ENCODE measurements at regions not wholly inside any gene's neighbourhood (a gene's known extent, or its start where the extent isn't known, plus 50 kb on each side); places are given as distances from the start of the nearest gene placed in this dataset.

DNA sequence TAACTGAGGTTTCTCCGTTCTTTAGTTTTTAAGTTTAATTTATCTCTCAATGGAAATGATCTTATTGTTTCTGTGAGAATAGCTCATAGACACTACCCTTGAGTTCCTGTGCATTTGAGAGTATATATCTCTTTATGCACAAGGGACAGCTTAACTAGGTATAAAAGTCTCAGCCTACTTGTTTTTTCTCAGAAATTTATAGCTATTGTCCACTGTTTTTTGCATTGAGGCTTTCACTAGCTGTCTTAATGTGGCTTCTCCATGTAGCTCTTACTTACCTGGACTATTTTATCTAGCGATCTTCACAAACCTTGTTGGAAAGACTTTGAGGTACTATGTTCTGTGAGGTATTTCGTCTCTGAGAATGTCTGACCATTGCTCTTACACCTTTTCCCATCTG lies 153.9 kb upstream of the RTL1 start:
- TF ChIP-seq, protein P1, sequence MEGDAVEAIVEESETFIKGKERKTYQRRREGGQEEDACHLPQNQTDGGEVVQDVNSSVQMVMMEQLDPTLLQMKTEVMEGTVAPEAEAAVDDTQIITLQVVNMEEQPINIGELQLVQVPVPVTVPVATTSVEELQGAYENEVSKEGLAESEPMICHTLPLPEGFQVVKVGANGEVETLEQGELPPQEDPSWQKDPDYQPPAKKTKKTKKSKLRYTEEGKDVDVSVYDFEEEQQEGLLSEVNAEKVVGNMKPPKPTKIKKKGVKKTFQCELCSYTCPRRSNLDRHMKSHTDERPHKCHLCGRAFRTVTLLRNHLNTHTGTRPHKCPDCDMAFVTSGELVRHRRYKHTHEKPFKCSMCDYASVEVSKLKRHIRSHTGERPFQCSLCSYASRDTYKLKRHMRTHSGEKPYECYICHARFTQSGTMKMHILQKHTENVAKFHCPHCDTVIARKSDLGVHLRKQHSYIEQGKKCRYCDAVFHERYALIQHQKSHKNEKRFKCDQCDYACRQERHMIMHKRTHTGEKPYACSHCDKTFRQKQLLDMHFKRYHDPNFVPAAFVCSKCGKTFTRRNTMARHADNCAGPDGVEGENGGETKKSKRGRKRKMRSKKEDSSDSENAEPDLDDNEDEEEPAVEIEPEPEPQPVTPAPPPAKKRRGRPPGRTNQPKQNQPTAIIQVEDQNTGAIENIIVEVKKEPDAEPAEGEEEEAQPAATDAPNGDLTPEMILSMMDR (IDR thresholded peaks at IDR 0.05; ENCODE audit: low read depth, low read length), result no peak
- DNase-seq (ENCODE audit: extremely low read depth, low read depth), result no peak

DNA sequence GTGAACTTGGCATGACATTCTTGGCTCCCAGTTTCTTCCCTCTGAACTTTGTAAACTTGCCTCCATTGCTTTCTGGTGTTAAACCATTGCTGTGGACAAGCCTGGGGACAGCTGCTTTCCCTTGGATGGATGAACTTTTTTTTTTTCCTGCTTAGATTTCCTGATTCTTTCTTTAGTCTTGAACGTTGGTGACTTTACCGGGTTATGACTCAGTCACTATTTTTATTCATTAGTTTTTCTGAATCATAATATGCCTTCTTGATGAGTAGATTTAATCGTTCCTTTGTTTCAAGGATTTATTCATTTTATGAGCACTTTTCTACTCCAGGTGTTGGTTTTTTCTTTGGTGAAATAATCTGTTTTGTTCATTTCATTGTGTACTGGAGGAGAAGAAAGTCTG lies 155.0 kb upstream of the RTL1 start:
- DNase-seq (ENCODE audit: extremely low read depth, low read depth), result no peak
- TF ChIP-seq, protein P1 (IDR thresholded peaks at IDR 0.05; ENCODE audit: low read depth, low read length), result no peak

DNA sequence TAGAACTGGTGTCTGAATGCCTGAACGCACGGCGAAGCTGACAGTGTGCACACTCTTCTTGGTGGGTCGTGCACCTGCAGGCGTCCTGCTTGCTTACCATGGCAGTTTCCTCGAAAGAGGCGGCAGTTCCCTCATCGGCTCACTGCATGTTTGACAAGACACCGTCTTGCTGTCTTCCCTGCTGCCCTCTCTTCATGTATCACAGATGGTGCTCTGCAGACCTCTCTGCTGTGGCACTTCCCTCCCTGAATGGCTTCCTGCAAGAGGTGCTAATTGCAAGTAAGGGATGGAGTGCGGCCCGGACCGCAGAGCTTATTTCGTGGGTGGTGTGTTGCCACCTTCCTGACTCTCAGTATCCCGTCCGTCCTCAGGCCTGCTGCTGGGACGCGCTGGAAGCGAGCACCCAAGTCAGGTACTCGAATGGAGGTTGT lies 156.7 kb upstream of the RTL1 start:
- no peak for DNase-seq (ENCODE audit: extremely low read depth, low read depth)
- TF ChIP-seq, protein P1 (IDR thresholded peaks at IDR 0.05; ENCODE audit: low read depth, low read length), result no peak

DNA sequence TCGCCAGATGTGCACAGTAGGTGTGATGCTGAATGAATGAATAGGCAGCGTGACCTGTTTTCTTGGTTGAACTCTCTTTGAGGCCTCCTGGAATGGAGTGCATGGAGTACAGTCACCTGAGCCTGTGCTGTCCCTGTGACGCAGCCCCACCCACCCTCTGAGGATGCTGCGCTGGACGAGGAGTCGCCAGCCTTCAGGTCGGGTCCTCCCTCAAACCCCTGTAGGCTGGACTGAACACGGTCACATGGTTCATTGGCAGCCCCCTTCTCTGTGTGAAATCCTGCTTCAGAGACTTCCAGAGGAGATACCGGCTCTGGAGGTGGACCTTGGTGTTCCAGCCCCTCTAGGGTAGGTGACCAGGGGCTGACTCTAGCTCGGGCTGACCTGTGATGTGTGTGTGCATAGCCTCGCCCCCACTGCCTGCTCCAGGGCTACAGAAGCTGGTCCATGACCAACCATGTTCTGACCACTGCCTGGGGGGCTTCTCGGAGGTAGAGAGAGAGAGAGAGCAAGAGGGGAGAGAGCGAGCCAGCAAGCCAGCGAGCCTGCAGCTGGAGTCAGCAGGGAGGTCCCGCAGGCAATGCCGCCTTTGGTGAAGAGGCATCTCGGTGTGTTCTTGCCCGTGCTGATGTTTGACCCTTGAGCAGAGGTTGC lies 158.0 kb upstream of the RTL1 start:
- TF ChIP-seq, protein P1 (IDR thresholded peaks at IDR 0.05; ENCODE audit: low read depth, low read length), result no peak
- DNase-seq (ENCODE audit: extremely low read depth, low read depth), result no peak

DNA sequence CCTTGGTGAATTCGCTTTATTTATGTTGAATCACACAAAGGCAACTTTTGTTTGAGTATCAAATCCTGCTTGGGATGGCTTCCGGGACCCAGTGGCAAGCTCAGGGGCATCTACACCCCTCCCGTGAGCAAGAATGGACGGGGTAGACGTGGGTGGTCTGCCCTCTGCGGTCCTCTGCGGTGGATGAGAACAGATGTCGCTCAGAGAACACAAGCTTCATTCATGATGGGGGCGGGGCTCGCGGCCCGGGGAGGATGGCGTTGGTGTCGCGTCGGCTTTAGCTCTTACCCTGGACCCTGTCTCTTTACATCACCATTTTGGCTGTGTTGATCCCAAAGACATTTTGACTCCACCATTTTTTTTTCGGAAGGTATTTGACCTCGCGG lies 158.5 kb upstream of the RTL1 start:
- no peak for DNase-seq (ENCODE audit: extremely low read depth, low read depth)
- TF ChIP-seq, protein P1 (IDR thresholded peaks at IDR 0.05; ENCODE audit: low read depth, low read length), result no peak

DNA sequence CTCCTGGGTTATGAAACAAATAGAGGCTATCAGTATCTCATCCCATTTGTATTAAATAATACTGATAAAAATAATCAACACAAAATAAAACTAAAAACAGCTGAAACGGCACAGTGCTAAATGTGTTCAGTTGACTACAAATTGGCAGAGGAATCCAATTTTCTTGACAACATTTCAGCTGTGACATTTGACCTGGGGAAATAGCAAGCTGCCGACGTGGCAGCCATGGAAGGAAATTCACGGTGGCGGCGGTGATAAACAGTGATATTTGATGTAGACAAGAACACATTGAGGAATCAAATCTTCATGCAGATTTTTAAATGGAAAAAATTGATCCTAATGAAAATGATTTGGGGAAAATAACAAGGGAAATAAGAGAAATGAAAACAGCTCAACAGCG lies 159.1 kb upstream of the RTL1 start:
- TF ChIP-seq, protein P1 (IDR thresholded peaks at IDR 0.05; ENCODE audit: low read depth, low read length), result no peak

DNA sequence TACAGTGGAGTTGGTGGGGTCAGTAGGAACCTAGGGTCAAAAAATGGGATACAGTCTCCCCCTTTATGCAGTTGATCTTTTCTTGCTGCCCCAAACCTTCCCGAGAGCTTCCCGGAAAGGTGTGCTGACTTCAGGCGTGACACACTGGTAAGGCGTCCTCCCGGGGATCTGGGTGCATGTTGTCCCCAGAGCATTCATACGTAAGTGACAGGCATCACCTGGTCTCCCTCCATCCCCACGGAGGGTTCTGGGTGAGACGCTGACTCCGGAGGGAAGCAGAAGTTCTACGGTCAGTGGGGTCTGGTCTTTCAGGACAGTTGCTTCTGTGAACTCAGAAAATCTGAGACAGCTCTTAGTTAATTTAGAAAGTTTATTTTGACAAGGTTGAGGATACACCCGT lies 159.6 kb upstream of the RTL1 start:
- no peak for DNase-seq (ENCODE audit: extremely low read depth, low read depth)
- TF ChIP-seq, protein P1 (IDR thresholded peaks at IDR 0.05; ENCODE audit: low read depth, low read length), result no peak

More for the DNA sequence above, 159.1 kb upstream of the RTL1 start:
- DNase-seq (ENCODE audit: extremely low read depth, low read depth), result no peak

All from AG09319 (cell line).